ENCODE measurements at regions not wholly inside any gene's neighbourhood (a gene's known extent, or its start where the extent isn't known, plus 50 kb on each side); places are given as distances from the start of the nearest gene placed in this dataset.

GRCh38 chr4:57832083-57832482 is 721.9 kb upstream of the IGFBP7 start:
- Histone ChIP-seq H3K27ac (ENCODE audit: low read depth in 1 of 2, low read length in 1 of 2) (no peak overlapping the region), H3K9ac (ENCODE audit: insufficient read depth in 1 of 2, low read length in 2 of 2) (no peak overlapping the region), H3K4me3 (no peak overlapping the region), H3K36me3 (ENCODE audit: control insufficient read depth in 4 of 4, insufficient read depth in 4 of 4, low read length in 4 of 4) (no peaks in the 10 kb centered on the region), H3K4me1 (ENCODE audit: control insufficient read depth in 5 of 5, insufficient read depth in 5 of 5, low read length in 5 of 5) (no peaks in the 10 kb centered on the region), H3K27me3 (ENCODE audit: control insufficient read depth in 3 of 3, insufficient read depth in 3 of 3, low read length in 2 of 3) (no peaks in the 10 kb centered on the region), H3K9me3 (ENCODE audit: control insufficient read depth in 4 of 4, insufficient read depth in 3 of 4, low read length in 3 of 4) (no peaks in the 10 kb centered on the region)
- no peak for DNase-seq
- no peak for TF ChIP-seq CTCF (IDR thresholded peaks at IDR 0.05; ENCODE audit: control extremely low read depth, extremely low read depth)
- no peak for ATAC-seq (ENCODE audit: insufficient read depth, low FRiP score)
- WGBS, 2 donors, result 92 to 95% methylated on average over 2 of the region's 2 CpGs

GRCh38 chr4:57789666-57790065 is 679.5 kb upstream of the IGFBP7 start:
- no peak for TF ChIP-seq CTCF (IDR thresholded peaks at IDR 0.05; ENCODE audit: control extremely low read depth, extremely low read depth)
- H3K9ac ChIP-seq (ENCODE audit: insufficient read depth in 1 of 2, low read length in 2 of 2), result no peak overlapping the region
- H3K9me3 ChIP-seq (ENCODE audit: control insufficient read depth in 4 of 4, insufficient read depth in 3 of 4, low read length in 3 of 4), result no peaks in the 10 kb centered on the region
- no peaks in the 10 kb centered on the region for H3K4me1 ChIP-seq (ENCODE audit: control insufficient read depth in 5 of 5, insufficient read depth in 5 of 5, low read length in 5 of 5)
- WGBS, 2 donors, result 42 to 72% methylated on average over 2 of the region's 2 CpGs
- H3K4me3 ChIP-seq, result no peak overlapping the region
- ATAC-seq (ENCODE audit: insufficient read depth, low FRiP score) (no peak), DNase-seq (no peak)
- H3K27me3 ChIP-seq (ENCODE audit: control insufficient read depth in 3 of 3, insufficient read depth in 3 of 3, low read length in 2 of 3), result no peaks in the 10 kb centered on the region
- no peak overlapping the region for H3K27ac ChIP-seq (ENCODE audit: low read depth in 1 of 2, low read length in 1 of 2)
- no peaks in the 10 kb centered on the region for H3K36me3 ChIP-seq (ENCODE audit: control insufficient read depth in 4 of 4, insufficient read depth in 4 of 4, low read length in 4 of 4)

DNA sequence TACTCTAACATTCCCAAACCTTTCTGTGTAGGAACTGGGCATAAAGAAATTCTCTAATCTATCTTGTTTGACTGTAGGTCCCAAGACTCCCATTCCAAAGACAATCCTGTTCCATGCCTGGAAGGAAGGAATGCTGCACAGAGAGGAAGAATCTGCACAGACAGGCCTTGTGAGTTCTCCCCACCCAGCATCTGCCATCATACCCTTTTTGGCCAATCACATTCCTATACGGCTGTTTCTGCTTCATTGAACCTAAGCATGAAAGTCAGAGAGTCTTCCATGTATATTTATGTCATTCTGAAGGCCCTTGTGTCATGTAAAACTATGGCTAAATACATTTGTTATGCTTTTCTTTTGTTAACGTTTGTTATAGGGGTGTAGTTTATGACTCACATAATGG is 667.7 kb upstream of the IGFBP7 start:
- no peak for DNase-seq
- ATAC-seq (ENCODE audit: insufficient read depth, low FRiP score), result no peak
- no peaks in the 10 kb centered on the region for H3K27me3 ChIP-seq (ENCODE audit: control insufficient read depth in 3 of 3, insufficient read depth in 3 of 3, low read length in 2 of 3)
- no peak for TF ChIP-seq CTCF (IDR thresholded peaks at IDR 0.05; ENCODE audit: control extremely low read depth, extremely low read depth)
- no peaks in the 10 kb centered on the region for H3K9me3 ChIP-seq (ENCODE audit: control insufficient read depth in 4 of 4, insufficient read depth in 3 of 4, low read length in 3 of 4)
- no peak overlapping the region for H3K27ac ChIP-seq (ENCODE audit: low read depth in 1 of 2, low read length in 1 of 2)
- H3K4me3 ChIP-seq, result no peak overlapping the region
- 39 to 71% methylated on average over 2 of the region's 2 CpGs for WGBS, 2 donors
- no peaks in the 10 kb centered on the region for H3K36me3 ChIP-seq (ENCODE audit: control insufficient read depth in 4 of 4, insufficient read depth in 4 of 4, low read length in 4 of 4)
- H3K4me1 ChIP-seq (ENCODE audit: control insufficient read depth in 5 of 5, insufficient read depth in 5 of 5, low read length in 5 of 5), result peaks cover 0 to 10% (median 0%) of the 10 kb centered on the region in 5 donors
- no peak overlapping the region for H3K9ac ChIP-seq (ENCODE audit: insufficient read depth in 1 of 2, low read length in 2 of 2)

- DNase-seq (peak; percentile 66 to 88 (median 84)), ATAC-seq (ENCODE audit: insufficient read depth, low FRiP score) (no peak)
- Histone ChIP-seq H3K27ac (ENCODE audit: low read depth in 1 of 2, low read length in 1 of 2) (no peak overlapping the region), H3K9me3 (ENCODE audit: control insufficient read depth in 4 of 4, insufficient read depth in 3 of 4, low read length in 3 of 4) (no peaks in the 10 kb centered on the region), H3K4me3 (no peak overlapping the region), H3K4me1 (ENCODE audit: control insufficient read depth in 5 of 5, insufficient read depth in 5 of 5, low read length in 5 of 5) (peaks cover 0 to 10% (median 0%) of the 10 kb centered on the region in 5 donors), H3K9ac (ENCODE audit: insufficient read depth in 1 of 2, low read length in 2 of 2) (no peak overlapping the region), H3K36me3 (ENCODE audit: control insufficient read depth in 4 of 4, insufficient read depth in 4 of 4, low read length in 4 of 4) (no peaks in the 10 kb centered on the region), H3K27me3 (ENCODE audit: control insufficient read depth in 3 of 3, insufficient read depth in 3 of 3, low read length in 2 of 3) (no peaks in the 10 kb centered on the region)
- WGBS, 2 donors, result 79 to 81% methylated on average over 3 of the region's 3 CpGs
- no peak for TF ChIP-seq CTCF (IDR thresholded peaks at IDR 0.05; ENCODE audit: control extremely low read depth, extremely low read depth)
Measured at GRCh38 chr4:57774681-57775080, 664.5 kb upstream of the IGFBP7 start.
